RWPE1 (cell line): ENCODE measurements at regions not wholly inside any gene's neighbourhood (a gene's known extent, or its start where the extent isn't known, plus 50 kb on each side); places are given as distances from the start of the nearest gene placed in this dataset.
"Not testable (repeated sequence)": the region's sequence is repeated elsewhere in the genome, so short reads cannot be mapped to it uniquely, and the experiment has no call there.

Source experiments
- CTCF ChIA-PET: fragments of 350-600 bp; sonication (Branson Sonifier 250); formaldehyde crosslinking; extraction: SDS; loops from one replicate; lab custom pipeline; 2021; lab: Yijun Ruan, JAX
- POLR2A ChIA-PET: fragments of 400-600 bp; formaldehyde crosslinking; extraction: SDS; loops from one replicate; lab custom pipeline; 2020; ENCODE audit warnings: antibody characterized with exemption; ENCODE audit not compliant: low non-redundant PET; lab: Yijun Ruan, JAX
- DNase-seq: peaks from one replicate; pipeline ENCODE4 v3.0.0; 2012; ENCODE audit warnings: low spot score
- H3K27ac ChIP-seq: fragments of 450-650 bp; 2 replicates; pipeline ENCODE4 v1.5.1; 2017
- TF ChIP-seq, protein P1 (sequence below): fragments of 450-650 bp; conservative IDR thresholded peaks from 2 replicates; pipeline ENCODE4 v1.5.1; 2017; ENCODE audit warnings: low read depth, mild to moderate bottlenecking

DNA sequence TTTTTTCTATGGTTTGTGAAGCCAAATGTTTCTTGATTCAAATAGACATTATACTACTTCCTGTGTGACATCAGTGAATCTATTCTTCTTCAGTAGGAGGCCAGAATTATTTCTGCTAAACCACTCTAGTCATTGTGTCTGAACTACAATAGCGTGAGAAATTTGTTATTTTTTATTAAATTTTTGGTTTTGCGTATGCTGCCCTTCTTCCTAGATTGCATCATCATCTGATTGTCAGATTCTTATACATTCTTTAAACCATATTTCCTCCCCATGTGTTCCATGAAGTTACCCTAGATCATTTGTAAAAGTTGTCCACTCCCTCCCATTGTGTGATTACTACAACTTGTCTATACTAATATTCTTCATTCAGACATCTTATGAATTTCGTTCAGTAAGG lies 187.8 kb upstream of the SPRY2 start:
- H3K27ac ChIP-seq = no peak overlapping the region
- TF ChIP-seq, protein P1, sequence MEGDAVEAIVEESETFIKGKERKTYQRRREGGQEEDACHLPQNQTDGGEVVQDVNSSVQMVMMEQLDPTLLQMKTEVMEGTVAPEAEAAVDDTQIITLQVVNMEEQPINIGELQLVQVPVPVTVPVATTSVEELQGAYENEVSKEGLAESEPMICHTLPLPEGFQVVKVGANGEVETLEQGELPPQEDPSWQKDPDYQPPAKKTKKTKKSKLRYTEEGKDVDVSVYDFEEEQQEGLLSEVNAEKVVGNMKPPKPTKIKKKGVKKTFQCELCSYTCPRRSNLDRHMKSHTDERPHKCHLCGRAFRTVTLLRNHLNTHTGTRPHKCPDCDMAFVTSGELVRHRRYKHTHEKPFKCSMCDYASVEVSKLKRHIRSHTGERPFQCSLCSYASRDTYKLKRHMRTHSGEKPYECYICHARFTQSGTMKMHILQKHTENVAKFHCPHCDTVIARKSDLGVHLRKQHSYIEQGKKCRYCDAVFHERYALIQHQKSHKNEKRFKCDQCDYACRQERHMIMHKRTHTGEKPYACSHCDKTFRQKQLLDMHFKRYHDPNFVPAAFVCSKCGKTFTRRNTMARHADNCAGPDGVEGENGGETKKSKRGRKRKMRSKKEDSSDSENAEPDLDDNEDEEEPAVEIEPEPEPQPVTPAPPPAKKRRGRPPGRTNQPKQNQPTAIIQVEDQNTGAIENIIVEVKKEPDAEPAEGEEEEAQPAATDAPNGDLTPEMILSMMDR = no peak
- POLR2A ChIA-PET = no interaction called here
- DNase-seq = no peak
- CTCF ChIA-PET = no interaction called here

DNA sequence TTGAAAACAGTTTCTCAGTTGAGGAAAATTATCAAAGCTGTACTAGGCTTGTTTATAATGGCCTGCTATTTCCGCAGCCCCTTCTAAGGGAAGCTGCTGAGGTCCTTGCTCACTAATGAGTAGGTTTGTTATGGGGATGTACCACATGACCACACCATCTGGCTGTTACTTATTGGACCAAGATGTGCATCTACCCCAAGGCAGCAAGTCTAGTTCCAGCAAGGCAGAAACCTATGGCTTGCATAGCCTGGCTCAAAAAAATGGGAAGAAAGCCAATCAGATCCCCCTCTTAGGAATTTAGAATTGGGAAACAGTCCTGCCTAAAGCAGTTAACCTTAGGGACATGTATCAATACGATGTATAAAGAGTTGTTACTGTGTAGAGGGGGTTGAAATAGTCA lies 186.5 kb upstream of the SPRY2 start:
- no peak overlapping the region for H3K27ac ChIP-seq
- ChIA-PET POLR2A (no interaction called here), CTCF (interaction anchor here (0.9 kb wide), 1 partner anchor 16 kb away, joined by 4 read pairs; no protein-coding TSS in a partner anchor)
- no peak for DNase-seq
- TF ChIP-seq, protein P1 = no peak

DNA sequence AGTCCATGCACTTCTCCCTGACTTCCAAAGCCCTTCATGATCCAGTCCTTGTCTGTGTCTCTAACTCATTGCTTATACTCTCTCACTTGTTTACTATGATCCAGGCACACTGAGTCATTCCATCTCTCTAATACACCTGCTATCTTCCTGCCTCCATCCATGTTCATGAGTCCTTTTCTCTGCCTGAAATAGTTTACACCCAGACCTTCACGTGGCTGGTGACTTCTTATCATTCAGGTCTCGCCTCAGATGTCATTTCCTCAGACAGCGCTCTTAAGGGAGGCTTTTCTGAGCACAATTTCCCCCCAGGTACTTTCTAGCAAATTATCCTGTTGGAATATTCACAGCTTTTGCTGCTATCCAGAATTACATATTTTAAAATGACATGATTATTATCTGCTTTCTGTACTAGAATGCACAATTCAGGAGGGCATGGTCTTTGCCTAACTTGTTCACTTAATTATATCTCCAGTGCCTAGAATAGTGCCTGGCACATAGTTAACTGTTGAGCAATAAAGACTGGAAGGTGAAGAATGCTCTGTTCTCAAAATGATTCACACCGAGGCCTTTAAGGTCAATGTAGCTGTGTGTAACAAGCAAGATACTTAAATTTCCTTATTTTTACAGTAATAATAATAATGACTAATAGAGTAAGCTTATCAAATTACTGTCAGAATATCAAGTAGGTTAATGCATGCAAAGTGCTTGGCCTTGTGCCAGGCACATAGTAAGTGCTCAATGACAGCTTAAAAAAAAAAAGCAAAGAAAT lies 183.7 kb upstream of the SPRY2 start:
- no peak overlapping the region for H3K27ac ChIP-seq
- ChIA-PET CTCF (no interaction called here), POLR2A (no interaction called here)
- peak; percentile 24 for DNase-seq
- TF ChIP-seq, protein P1 = no peak

DNA sequence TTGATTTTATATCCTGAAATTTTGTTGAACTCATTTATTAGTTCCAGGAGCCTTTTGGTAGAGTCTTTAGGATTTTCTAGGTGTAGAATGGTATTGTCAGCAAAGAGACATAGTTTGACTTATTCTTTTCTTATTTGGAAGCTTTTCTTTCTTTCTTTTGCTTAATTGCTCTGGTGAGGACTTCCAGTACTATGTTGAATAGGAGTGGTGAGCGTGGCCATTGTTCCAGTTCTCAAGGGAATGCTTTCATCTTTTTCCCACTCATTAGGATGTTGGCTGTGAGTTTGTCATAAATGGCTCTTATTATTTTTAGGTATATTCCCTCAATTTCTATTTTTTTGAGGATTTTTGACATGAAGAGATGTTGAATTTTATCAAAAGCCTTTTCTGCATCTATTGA lies 182.2 kb upstream of the SPRY2 start:
- no peak overlapping the region for H3K27ac ChIP-seq
- POLR2A ChIA-PET = no interaction called here
- CTCF ChIA-PET = no interaction called here
- TF ChIP-seq, protein P1 = no peak
- no peak for DNase-seq

DNA sequence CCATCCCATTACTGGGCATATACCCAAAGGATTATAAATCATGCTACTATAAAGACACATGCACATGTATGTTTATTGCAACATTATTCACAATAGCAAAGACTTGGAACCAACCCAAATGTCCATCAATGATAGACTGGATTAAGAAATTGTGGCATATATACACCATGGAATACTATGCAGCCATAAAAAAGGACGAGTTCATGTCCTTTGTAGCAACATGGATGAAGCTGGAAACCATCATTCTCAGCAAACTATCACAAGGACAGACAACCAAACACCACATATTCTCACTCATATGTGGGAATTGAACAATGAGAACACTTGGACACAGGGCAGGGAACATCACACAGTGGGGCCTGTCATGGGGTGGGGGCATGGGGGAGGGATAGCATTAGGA lies 181.5 kb upstream of the SPRY2 start:
- POLR2A ChIA-PET, DNase-seq, H3K27ac ChIP-seq, CTCF ChIA-PET: not testable (repeated sequence)

DNA sequence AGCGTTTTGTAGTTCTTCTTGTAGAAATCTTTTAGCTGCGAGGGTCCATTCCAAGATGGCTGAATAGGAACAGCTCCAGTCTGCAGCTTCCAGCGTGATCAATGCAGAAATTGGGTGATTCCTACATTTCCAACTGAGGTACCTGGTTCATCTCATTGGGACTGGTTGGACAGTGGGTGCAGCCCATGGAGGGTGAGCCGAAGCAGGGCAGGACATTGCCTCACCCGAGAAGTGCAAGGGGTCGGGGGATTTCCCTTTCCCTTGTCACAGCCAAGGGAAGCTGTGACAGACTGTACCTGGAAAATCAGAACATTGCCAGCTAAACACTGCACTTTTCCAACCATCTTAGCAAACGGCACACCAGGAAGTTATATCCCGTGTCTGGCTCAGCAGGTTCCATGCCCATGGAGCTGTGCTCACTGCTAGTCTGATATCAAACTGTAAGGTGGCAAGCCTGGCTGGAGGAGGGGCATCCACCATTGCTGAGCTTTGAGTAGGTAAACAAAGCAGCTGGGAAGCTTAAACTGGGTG lies 176.0 kb upstream of the SPRY2 start:
- ChIA-PET POLR2A (interaction anchor here (0.6 kb wide), 1 partner anchor 176 kb away, joined by 3 read pairs; the partner anchor contains the start of gene SPRY2), CTCF (no interaction called here)
- no peak for DNase-seq
- H3K27ac ChIP-seq = no peak overlapping the region
- TF ChIP-seq, protein P1 = no peak

DNA sequence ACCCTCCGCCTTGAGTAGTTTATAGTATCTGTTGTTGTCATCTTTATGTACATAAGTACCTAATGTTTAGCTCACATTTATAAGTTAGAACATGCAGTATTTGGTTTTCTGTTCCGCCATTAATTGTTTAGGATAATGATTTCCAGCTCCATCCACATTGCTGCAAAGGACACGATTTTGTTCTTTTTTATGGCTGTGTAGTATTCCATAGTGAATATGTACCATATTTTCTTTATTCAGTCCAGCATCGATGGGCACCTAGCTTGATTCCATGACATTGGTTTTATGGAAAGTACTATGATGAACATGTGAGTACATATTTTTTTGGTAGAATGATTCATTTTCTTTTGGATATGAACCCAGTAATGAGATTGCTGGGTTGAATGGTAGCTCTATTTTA lies 174.4 kb upstream of the SPRY2 start:
- POLR2A ChIA-PET = no interaction called here
- H3K27ac ChIP-seq = no peak overlapping the region
- TF ChIP-seq, protein P1 = no peak
- no peak for DNase-seq
- CTCF ChIA-PET = no interaction called here
